Neutrophil (primary cell): ENCODE measurements at regions not wholly inside any gene's neighbourhood (a gene's known extent, or its start where the extent isn't known, plus 50 kb on each side); places are given as distances from the start of the nearest gene placed in this dataset.

Experiments used
- H3K27ac ChIP-seq: fragments of 200-600 bp; sonication (generic); 2 replicates; pipeline ENCODE4 v1.5.1; 2016; ENCODE audit warnings: mild to moderate bottlenecking, moderate library complexity
- H3K27me3 ChIP-seq: fragments of 200-600 bp; sonication (generic); 2 replicates; pipeline ENCODE4 v1.6.0; 2016; ENCODE audit warnings: mild to moderate bottlenecking
- H3K36me3 ChIP-seq: fragments of 200-600 bp; sonication (generic); 2 replicates; pipeline ENCODE4 v1.5.1; 2017
- H3K4me1 ChIP-seq, 2 experiments: fragments of 200-600 bp in 1 of 2; sonication (generic) in 1 of 2; 1 replicate in 1 of 2; 2 replicates in 1 of 2; pipeline versions ENCODE4 v1.5.1 to v1.6.1; 2013 to 2016; ENCODE audit warnings: low read depth in 1 of 2, low read length in 1 of 2, mild to moderate bottlenecking in 1 of 2, moderate library complexity in 1 of 2; ENCODE audit not compliant: control insufficient read depth in 1 of 2, insufficient read depth in 1 of 2
- H3K4me3 ChIP-seq, 2 experiments: fragments of 200-600 bp in 1 of 2; sonication (generic) in 1 of 2; 1 replicate in 1 of 2; 2 replicates in 1 of 2; pipeline ENCODE4 v1.5.1; 2013 to 2016; ENCODE audit warnings: low read depth in 1 of 2, low read length in 1 of 2, mild to moderate bottlenecking in 1 of 2, moderate library complexity in 1 of 2
- H3K9me3 ChIP-seq: fragments of 200-600 bp; sonication (generic); 2 replicates; pipeline ENCODE4 v1.5.1; 2016
- TF ChIP-seq, protein P1 (sequence below): fragments of 200-600 bp; sonication (generic); IDR thresholded peaks from 2 replicates; pipeline ENCODE4 v1.5.1; 2016; ENCODE audit warnings: antibody characterized with exemption

DNA sequence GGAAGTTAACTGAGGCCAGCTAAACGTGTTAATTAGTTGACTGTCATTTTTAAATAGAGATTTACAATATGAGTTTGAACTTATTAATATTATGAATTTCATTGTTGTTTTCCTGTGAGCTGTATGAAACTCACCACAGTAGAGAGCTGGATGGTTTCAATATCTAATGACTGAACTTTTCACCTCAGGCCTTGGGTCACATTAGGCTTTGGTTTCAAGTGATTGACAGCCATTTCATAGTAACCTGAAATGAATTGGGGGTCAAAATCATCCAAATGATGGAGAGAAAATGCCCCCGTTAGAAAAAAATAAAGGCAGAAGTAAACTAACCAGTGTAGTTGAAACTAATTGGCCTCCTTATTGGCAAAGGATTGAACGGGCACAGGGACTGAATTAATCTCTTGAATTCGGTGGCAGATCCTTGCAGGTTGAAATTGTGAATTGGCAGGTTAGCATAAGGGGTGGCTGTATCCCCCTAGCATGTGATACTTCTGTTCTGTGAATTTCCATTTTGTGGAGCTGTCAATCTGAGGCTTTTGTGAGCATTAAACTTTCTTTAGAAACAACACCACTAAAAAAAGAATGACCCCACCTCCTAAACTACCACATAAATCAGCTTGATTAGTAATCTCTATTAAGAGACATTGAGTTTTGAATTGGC lies 155.1 kb upstream of the MMS22L start:
- TF ChIP-seq, protein P1, sequence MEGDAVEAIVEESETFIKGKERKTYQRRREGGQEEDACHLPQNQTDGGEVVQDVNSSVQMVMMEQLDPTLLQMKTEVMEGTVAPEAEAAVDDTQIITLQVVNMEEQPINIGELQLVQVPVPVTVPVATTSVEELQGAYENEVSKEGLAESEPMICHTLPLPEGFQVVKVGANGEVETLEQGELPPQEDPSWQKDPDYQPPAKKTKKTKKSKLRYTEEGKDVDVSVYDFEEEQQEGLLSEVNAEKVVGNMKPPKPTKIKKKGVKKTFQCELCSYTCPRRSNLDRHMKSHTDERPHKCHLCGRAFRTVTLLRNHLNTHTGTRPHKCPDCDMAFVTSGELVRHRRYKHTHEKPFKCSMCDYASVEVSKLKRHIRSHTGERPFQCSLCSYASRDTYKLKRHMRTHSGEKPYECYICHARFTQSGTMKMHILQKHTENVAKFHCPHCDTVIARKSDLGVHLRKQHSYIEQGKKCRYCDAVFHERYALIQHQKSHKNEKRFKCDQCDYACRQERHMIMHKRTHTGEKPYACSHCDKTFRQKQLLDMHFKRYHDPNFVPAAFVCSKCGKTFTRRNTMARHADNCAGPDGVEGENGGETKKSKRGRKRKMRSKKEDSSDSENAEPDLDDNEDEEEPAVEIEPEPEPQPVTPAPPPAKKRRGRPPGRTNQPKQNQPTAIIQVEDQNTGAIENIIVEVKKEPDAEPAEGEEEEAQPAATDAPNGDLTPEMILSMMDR = no peak
- no peaks in the 10 kb centered on the region for H3K36me3 ChIP-seq
- peaks cover 7% of the 10 kb centered on the region for H3K27me3 ChIP-seq
- H3K27ac ChIP-seq = no peak overlapping the region
- H3K4me3 ChIP-seq = no peak overlapping the region
- H3K9me3 ChIP-seq = no peaks in the 10 kb centered on the region
- H3K4me1 ChIP-seq = no peaks in the 10 kb centered on the region

DNA sequence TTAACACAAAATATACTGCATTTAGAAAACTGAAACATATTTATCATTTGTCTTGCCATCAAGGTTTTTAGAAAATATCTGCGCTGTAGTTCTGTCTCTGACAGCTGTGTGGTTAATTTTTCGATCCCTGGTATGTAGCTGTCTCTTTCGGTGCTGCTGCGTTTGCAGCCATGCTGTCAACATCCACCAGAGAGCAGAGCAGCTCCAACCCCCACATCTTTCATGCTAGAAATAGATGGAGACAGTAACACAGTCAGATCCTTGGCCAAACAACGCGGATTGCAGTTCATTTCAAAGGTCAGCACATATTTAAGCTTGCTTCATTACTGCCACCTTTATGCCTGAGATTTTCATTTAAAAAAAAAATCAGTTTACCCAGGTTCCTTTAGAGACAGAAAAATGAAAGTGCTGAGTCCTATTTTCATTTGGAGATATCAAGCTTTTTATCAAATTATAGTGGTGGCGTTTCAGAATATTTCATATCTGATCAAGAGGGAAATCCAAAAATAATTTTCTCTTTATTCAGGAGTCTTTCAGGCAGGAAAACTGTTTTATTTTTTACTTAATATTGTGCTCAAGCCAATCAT lies 157.7 kb upstream of the MMS22L start:
- Histone ChIP-seq H3K27ac (no peak overlapping the region), H3K9me3 (no peaks in the 10 kb centered on the region), H3K4me1 (no peaks in the 10 kb centered on the region), H3K27me3 (no peaks in the 10 kb centered on the region), H3K4me3 (no peak overlapping the region), H3K36me3 (no peaks in the 10 kb centered on the region)
- TF ChIP-seq, protein P1 = no peak

DNA sequence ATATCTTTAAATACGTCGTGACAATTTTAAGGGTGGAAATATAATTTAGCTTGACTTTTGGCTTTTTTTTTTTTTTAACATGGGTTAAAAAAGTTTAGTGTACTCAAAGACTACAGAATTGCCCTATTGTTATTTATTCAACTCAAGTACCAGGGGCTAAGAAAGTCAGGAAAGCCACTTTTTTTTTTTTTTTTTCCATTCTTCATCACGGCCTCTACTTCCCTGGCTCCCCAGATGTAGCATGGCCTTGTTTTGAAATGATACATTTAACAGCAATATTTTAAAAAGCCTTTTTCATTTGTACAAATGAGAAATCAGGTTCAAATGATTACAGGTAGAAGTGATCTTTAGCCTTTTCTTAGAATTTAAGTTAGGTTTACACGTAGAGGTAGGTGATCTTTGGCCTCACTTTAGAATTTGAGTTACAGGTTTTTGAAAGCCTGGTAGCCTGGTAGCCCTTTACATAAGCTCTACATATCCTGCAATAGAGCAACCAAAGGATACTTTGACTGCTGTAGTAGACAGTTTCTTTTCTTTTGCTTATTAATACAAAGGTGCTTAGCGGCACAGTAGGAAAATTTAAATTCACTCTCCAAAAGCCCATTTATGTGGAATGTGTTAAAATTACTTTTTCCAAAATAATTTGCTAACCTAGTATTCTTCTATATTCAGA lies 160.5 kb upstream of the MMS22L start:
- Histone ChIP-seq H3K36me3 (no peaks in the 10 kb centered on the region), H3K9me3 (no peaks in the 10 kb centered on the region), H3K4me3 (no peak overlapping the region), H3K27me3 (no peaks in the 10 kb centered on the region), H3K27ac (no peak overlapping the region), H3K4me1 (no peaks in the 10 kb centered on the region)
- TF ChIP-seq, protein P1 = no peak

DNA sequence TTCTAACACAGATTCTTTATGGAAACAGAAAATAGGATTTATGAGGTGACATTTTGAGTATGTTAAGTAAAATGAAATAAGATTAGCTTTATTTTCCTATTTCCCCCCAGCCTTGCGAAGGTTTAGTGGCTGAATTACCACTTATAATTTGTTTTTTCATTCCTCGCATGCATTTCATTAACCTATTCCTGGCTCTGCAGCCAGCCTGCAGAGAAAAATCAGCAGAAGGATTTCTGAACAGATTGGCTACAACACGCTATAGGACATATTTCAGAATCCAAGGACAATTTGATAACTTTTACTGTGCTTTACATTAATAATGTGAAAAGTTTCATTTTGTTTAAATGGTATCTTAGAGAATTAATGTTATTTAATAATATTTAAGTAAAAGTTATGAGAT lies 162.4 kb upstream of the MMS22L start:
- Histone ChIP-seq H3K27ac (no peak overlapping the region), H3K4me3 (no peak overlapping the region), H3K27me3 (no peaks in the 10 kb centered on the region), H3K4me1 (no peaks in the 10 kb centered on the region), H3K36me3 (no peaks in the 10 kb centered on the region), H3K9me3 (no peaks in the 10 kb centered on the region)
- TF ChIP-seq, protein P1 = no peak

DNA sequence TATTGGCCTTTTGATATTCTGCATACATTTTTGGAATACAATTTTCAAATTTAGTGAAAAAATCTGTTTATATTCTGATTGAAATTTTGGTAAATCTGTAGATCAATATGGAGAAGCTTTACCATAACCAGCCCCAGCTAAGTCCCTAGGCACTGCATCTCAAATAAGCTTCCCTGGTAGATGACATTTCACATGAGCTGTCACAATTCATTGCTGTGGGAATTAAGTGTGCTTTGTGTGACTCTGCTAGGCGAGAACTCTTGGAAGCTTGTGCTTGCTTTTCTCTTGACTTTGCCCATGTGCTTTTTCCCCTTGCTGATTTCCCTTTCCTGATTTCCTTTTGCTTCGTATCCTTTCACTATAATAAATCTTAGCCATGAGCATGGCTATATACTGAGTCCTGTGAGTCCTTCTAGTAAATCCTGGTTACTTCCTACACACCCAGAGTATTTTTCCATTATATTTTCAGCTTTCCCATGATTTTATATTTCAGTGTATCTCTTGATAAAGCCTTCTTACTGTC lies 166.5 kb upstream of the MMS22L start:
- no peaks in the 10 kb centered on the region for H3K36me3 ChIP-seq
- no peak overlapping the region for H3K27ac ChIP-seq
- no peaks in the 10 kb centered on the region for H3K9me3 ChIP-seq
- no peaks in the 10 kb centered on the region for H3K27me3 ChIP-seq
- H3K4me3 ChIP-seq = no peak overlapping the region
- TF ChIP-seq, protein P1 = no peak
- no peaks in the 10 kb centered on the region for H3K4me1 ChIP-seq
